ENCODE measurements at regions not wholly inside any gene's neighbourhood (a gene's known extent, or its start where the extent isn't known, plus 50 kb on each side); places are given as distances from the start of the nearest gene placed in this dataset.
"Not testable (repeated sequence)": the region's sequence is repeated elsewhere in the genome, so short reads cannot be mapped to it uniquely, and the experiment has no call there.

GRCh38 chr3:95506174-95506573 is 1308.2 kb upstream of the EPHA6 start:
- no peaks in the 10 kb centered on the region for H3K36me3 ChIP-seq (ENCODE audit: control insufficient read depth, insufficient read depth, low read length)
- no peak overlapping the region for H3K4me3 ChIP-seq (ENCODE audit: low read depth, low read length)
- H3K9me3 ChIP-seq (ENCODE audit: control insufficient read depth, insufficient read depth, low read length) = no peaks in the 10 kb centered on the region

DNA sequence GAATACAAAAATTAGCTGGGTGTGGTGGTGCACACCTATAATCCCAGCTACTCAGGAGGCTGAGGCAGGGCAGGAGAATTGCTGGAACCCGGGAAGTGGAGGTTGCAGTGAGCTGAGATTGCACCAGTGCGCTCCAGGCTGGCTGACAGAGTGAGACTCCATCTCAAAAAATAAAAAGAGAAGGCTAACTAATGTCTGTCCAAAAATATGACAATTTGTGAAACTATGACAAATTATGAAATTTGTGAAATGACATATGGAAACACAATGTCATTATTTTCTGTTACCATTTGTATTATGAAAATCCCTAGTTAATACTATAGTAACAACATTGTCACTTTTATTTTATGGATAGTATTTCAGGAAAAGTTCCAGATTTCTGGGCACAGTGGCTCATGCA is 1306.3 kb upstream of the EPHA6 start:
- Histone ChIP-seq H3K4me3 (ENCODE audit: low read depth, low read length) (no peak overlapping the region), H3K4me1 (ENCODE audit: control insufficient read depth, insufficient read depth, low read length) (no peaks in the 10 kb centered on the region), H3K27me3 (ENCODE audit: control insufficient read depth, insufficient read depth, low read length) (no peaks in the 10 kb centered on the region), H3K9me3 (ENCODE audit: control insufficient read depth, insufficient read depth, low read length) (no peaks in the 10 kb centered on the region), H3K9ac (ENCODE audit: low read depth, low read length) (no peak overlapping the region), H3K36me3 (ENCODE audit: control insufficient read depth, insufficient read depth, low read length) (no peaks in the 10 kb centered on the region)

More at GRCh38 chr3:95506174-95506573, 1308.2 kb upstream of the EPHA6 start:
- Histone ChIP-seq H3K27me3 (ENCODE audit: control insufficient read depth, insufficient read depth, low read length) (no peaks in the 10 kb centered on the region), H3K4me1 (ENCODE audit: control insufficient read depth, insufficient read depth, low read length) (no peaks in the 10 kb centered on the region), H3K9ac (ENCODE audit: low read depth, low read length) (no peak overlapping the region)

DNA sequence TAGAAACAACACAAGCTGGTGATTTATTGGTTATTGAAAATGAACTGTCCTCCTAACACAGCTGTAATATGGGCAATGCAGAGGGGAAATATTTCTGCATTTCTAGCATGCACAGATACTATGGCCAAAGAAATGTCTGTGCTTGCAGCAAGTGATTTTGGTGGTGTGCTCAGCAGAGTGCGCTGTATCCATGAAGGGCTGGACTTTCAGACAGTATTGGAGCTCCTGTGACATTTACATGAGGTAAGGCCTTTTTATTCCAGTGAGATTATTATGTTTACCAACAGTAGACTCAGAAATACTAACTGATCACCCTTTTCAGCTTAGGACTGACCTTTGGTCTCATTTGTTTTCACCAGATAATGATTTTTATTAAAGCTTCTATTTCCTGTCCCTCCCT is 1302.6 kb upstream of the EPHA6 start:
- no peak overlapping the region for H3K4me3 ChIP-seq (ENCODE audit: low read depth, low read length)
- H3K27me3 ChIP-seq (ENCODE audit: control insufficient read depth, insufficient read depth, low read length) = no peaks in the 10 kb centered on the region
- H3K9me3 ChIP-seq (ENCODE audit: control insufficient read depth, insufficient read depth, low read length) = no peaks in the 10 kb centered on the region
- no peaks in the 10 kb centered on the region for H3K36me3 ChIP-seq (ENCODE audit: control insufficient read depth, insufficient read depth, low read length)
- no peaks in the 10 kb centered on the region for H3K4me1 ChIP-seq (ENCODE audit: control insufficient read depth, insufficient read depth, low read length)
- no peak overlapping the region for H3K9ac ChIP-seq (ENCODE audit: low read depth, low read length)

- Histone ChIP-seq H3K36me3 (ENCODE audit: control insufficient read depth, insufficient read depth, low read length) (no peaks in the 10 kb centered on the region), H3K9ac (ENCODE audit: low read depth, low read length) (no peak overlapping the region), H3K27me3 (ENCODE audit: control insufficient read depth, insufficient read depth, low read length) (no peaks in the 10 kb centered on the region), H3K4me1 (ENCODE audit: control insufficient read depth, insufficient read depth, low read length) (no peaks in the 10 kb centered on the region), H3K4me3 (ENCODE audit: low read depth, low read length) (no peak overlapping the region), H3K9me3 (ENCODE audit: control insufficient read depth, insufficient read depth, low read length) (no peaks in the 10 kb centered on the region)
Measured at GRCh38 chr3:95514260-95514659, 1300.1 kb upstream of the EPHA6 start.

DNA sequence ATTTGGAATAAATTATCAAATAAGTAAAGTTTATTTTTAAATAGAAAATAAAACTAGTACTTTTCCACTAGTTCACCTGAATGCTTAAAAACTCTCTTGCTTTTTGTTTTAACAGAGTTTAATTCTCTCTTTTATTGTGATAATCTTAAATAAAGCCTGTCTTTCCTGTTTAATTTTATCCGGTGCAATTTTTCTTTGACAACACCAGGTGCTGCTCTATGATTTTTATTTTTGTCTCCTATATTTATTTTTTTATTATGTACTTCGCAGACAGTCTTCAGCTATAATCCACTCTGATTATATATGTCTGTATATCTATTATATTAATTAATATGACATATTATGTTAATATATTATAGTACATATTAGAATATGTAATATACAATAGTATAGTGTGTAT is 1293.0 kb upstream of the EPHA6 start:
- Histone ChIP-seq H3K27me3 (ENCODE audit: control insufficient read depth, insufficient read depth, low read length) (no peaks in the 10 kb centered on the region), H3K36me3 (ENCODE audit: control insufficient read depth, insufficient read depth, low read length) (no peaks in the 10 kb centered on the region), H3K4me3 (ENCODE audit: low read depth, low read length) (no peak overlapping the region), H3K4me1 (ENCODE audit: control insufficient read depth, insufficient read depth, low read length) (no peaks in the 10 kb centered on the region), H3K9ac (ENCODE audit: low read depth, low read length) (no peak overlapping the region), H3K9me3 (ENCODE audit: control insufficient read depth, insufficient read depth, low read length) (no peaks in the 10 kb centered on the region)

GRCh38 chr3:95522449-95522848 is 1291.9 kb upstream of the EPHA6 start:
- Histone ChIP-seq H3K9me3 (ENCODE audit: control insufficient read depth, insufficient read depth, low read length) (no peaks in the 10 kb centered on the region), H3K4me3 (ENCODE audit: low read depth, low read length) (no peak overlapping the region), H3K9ac (ENCODE audit: low read depth, low read length) (no peak overlapping the region), H3K4me1 (ENCODE audit: control insufficient read depth, insufficient read depth, low read length) (no peaks in the 10 kb centered on the region), H3K36me3 (ENCODE audit: control insufficient read depth, insufficient read depth, low read length) (no peaks in the 10 kb centered on the region), H3K27me3 (ENCODE audit: control insufficient read depth, insufficient read depth, low read length) (no peaks in the 10 kb centered on the region)

GRCh38 chr3:95539950-95540483 is 1274.4 kb upstream of the EPHA6 start:
- H3K4me1 ChIP-seq (ENCODE audit: control insufficient read depth, insufficient read depth, low read length) = no peaks in the 10 kb centered on the region
- H3K27me3 ChIP-seq (ENCODE audit: control insufficient read depth, insufficient read depth, low read length) = no peaks in the 10 kb centered on the region
- H3K4me3 ChIP-seq (ENCODE audit: low read depth, low read length) = no peak overlapping the region
- H3K9me3 ChIP-seq (ENCODE audit: control insufficient read depth, insufficient read depth, low read length) = no peaks in the 10 kb centered on the region
- H3K36me3 ChIP-seq (ENCODE audit: control insufficient read depth, insufficient read depth, low read length) = no peaks in the 10 kb centered on the region
- no peak overlapping the region for H3K9ac ChIP-seq (ENCODE audit: low read depth, low read length)

DNA sequence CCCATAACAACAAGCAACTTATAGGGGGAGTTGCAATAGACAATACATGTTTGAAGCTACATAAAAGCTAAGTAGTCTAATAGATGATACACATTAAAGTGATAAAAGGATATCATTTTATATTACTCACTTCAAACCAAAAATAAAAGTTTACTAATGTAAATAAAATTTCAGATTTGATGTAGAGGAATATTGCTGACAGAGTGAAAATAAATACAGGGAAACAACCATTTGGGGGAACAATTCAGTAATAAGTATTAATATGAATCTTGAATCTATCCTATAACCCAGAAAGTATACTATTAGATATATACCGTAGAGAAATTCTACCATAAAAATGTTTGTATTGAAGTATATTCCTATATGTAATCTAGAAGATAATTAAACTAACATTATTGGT is 1248.9 kb upstream of the EPHA6 start:
- no peaks in the 10 kb centered on the region for H3K4me1 ChIP-seq (ENCODE audit: control insufficient read depth, insufficient read depth, low read length)
- H3K27me3 ChIP-seq (ENCODE audit: control insufficient read depth, insufficient read depth, low read length) = no peaks in the 10 kb centered on the region
- no peaks in the 10 kb centered on the region for H3K36me3 ChIP-seq (ENCODE audit: control insufficient read depth, insufficient read depth, low read length)
- H3K4me3 ChIP-seq (ENCODE audit: low read depth, low read length) = no peak overlapping the region
- no peaks in the 10 kb centered on the region for H3K9me3 ChIP-seq (ENCODE audit: control insufficient read depth, insufficient read depth, low read length)
- H3K9ac ChIP-seq (ENCODE audit: low read depth, low read length) = no peak overlapping the region

GRCh38 chr3:95567346-95567745 is 1247.0 kb upstream of the EPHA6 start:
- no peaks in the 10 kb centered on the region for H3K27me3 ChIP-seq (ENCODE audit: control insufficient read depth, insufficient read depth, low read length)
- no peak overlapping the region for H3K4me3 ChIP-seq (ENCODE audit: low read depth, low read length)
- H3K36me3 ChIP-seq (ENCODE audit: control insufficient read depth, insufficient read depth, low read length) = no peaks in the 10 kb centered on the region
- no peaks in the 10 kb centered on the region for H3K4me1 ChIP-seq (ENCODE audit: control insufficient read depth, insufficient read depth, low read length)
- no peaks in the 10 kb centered on the region for H3K9me3 ChIP-seq (ENCODE audit: control insufficient read depth, insufficient read depth, low read length)
- no peak overlapping the region for H3K9ac ChIP-seq (ENCODE audit: low read depth, low read length)

GRCh38 chr3:95586754-95587153 is 1227.6 kb upstream of the EPHA6 start:
- Histone ChIP-seq H3K4me3 (ENCODE audit: low read depth, low read length) (no peak overlapping the region), H3K27me3 (ENCODE audit: control insufficient read depth, insufficient read depth, low read length) (no peaks in the 10 kb centered on the region), H3K9ac (ENCODE audit: low read depth, low read length) (no peak overlapping the region), H3K4me1 (ENCODE audit: control insufficient read depth, insufficient read depth, low read length) (no peaks in the 10 kb centered on the region), H3K36me3 (ENCODE audit: control insufficient read depth, insufficient read depth, low read length) (no peaks in the 10 kb centered on the region), H3K9me3 (ENCODE audit: control insufficient read depth, insufficient read depth, low read length) (no peaks in the 10 kb centered on the region)

- H3K9me3 ChIP-seq (ENCODE audit: control insufficient read depth, insufficient read depth, low read length); H3K27me3 ChIP-seq (ENCODE audit: control insufficient read depth, insufficient read depth, low read length); H3K9ac ChIP-seq (ENCODE audit: low read depth, low read length); H3K4me1 ChIP-seq (ENCODE audit: control insufficient read depth, insufficient read depth, low read length); H3K4me3 ChIP-seq (ENCODE audit: low read depth, low read length); H3K36me3 ChIP-seq (ENCODE audit: control insufficient read depth, insufficient read depth, low read length): not testable (repeated sequence)
Measured at GRCh38 chr3:95587641-95588040, 1226.8 kb upstream of the EPHA6 start.

DNA sequence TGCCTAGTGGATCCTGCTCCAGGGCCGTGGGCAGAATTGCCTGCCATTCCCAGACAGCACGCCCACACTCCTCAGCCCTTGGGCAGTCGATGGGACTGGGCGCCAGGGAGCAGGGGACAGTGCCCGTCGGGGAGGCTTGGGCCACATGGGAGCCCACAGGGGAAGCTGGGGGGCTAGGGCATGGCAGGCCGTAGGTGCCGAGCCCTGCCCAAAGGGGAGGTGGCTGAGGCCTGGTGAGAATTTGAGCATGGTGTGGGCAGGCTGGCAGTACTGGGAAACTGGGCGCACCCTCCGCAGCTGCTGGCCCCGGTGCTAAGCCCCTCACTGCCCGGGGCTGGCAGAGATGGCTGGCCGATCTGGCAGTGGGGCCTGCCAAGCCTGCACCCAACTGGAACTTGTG is 1225.9 kb upstream of the EPHA6 start:
- Histone ChIP-seq H3K9me3 (ENCODE audit: control insufficient read depth, insufficient read depth, low read length) (no peaks in the 10 kb centered on the region), H3K36me3 (ENCODE audit: control insufficient read depth, insufficient read depth, low read length) (no peaks in the 10 kb centered on the region), H3K9ac (ENCODE audit: low read depth, low read length) (no peak overlapping the region), H3K27me3 (ENCODE audit: control insufficient read depth, insufficient read depth, low read length) (no peaks in the 10 kb centered on the region), H3K4me3 (ENCODE audit: low read depth, low read length) (no peak overlapping the region), H3K4me1 (ENCODE audit: control insufficient read depth, insufficient read depth, low read length) (no peaks in the 10 kb centered on the region)
